Endothelial cell of umbilical vein (primary cell): ENCODE measurements at regions not wholly inside any gene's neighbourhood (a gene's known extent, or its start where the extent isn't known, plus 50 kb on each side); places are given as distances from the start of the nearest gene placed in this dataset.

Source experiments
- BruUV-seq: library from RNA; stranded (reverse); fragments of 400-500 nt; replicated peaks from 2 replicates; lab custom pipeline; 2021; lab: Mats Ljungman, UMichigan
- CTCF ChIA-PET: fragments of 300-600, 350-600 bp; sonication (Branson Sonifier 250); formaldehyde crosslinking; loops from one replicate; lab custom pipeline; 2021; ENCODE audit warnings: antibody characterized with exemption, inconsistent platforms; lab: Charles Lee
- POLR2A ChIA-PET: fragments of 300-600, 350-600 bp; sonication (Branson Sonifier 250); formaldehyde crosslinking; loops from one replicate; lab custom pipeline; 2021; ENCODE audit warnings: antibody characterized with exemption, inconsistent platforms; lab: Charles Lee
- DNase-seq: peaks from one replicate; pipeline ENCODE4 v3.0.0-alpha.2; 2011; ENCODE audit warnings: low read depth, low spot score
- FAIRE-seq: peaks from 2 replicates; lab custom pipeline; 2011; peaks lifted over from hg19 to GRCh38; lab: Jason Lieb, UNC
- H2AFZ ChIP-seq: 2 replicates; pipeline ENCODE4 v1.6.0; 2012; ENCODE audit warnings: low read depth, low read length, control low read depth, inconsistent platforms
- H3K27ac ChIP-seq: 2 replicates; pipeline ENCODE4 v1.5.1; 2011; ENCODE audit warnings: low read depth, mild to moderate bottlenecking, control low read depth, low read length, moderate library complexity; ENCODE audit not compliant: insufficient read depth
- H3K27me3 ChIP-seq, 2 experiments: 2 replicates each; pipeline versions ENCODE4 v1.6.0 to v1.6.1; 2011; ENCODE audit warnings: low read length in 2 of 2, mixed read lengths in 1 of 2; ENCODE audit not compliant: control insufficient read depth in 2 of 2, insufficient read depth in 2 of 2
- H3K36me3 ChIP-seq, 2 experiments: 2 replicates in 1 of 2; 3 replicates in 1 of 2; pipeline ENCODE4 v1.5.1; 2011; ENCODE audit warnings: low read length in 2 of 2, mild to moderate bottlenecking in 1 of 2, moderate library complexity in 1 of 2; ENCODE audit not compliant: control insufficient read depth in 2 of 2, insufficient read depth in 2 of 2; ENCODE audit errors: extremely low read depth in 1 of 2
- H3K4me1 ChIP-seq: 3 replicates; pipeline ENCODE4 v1.5.1; 2011; ENCODE audit warnings: mild to moderate bottlenecking, low read length; ENCODE audit not compliant: control insufficient read depth, insufficient read depth; ENCODE audit errors: extremely low read depth
- H3K4me2 ChIP-seq: 2 replicates; pipeline ENCODE4 v1.6.1; 2011; ENCODE audit warnings: low read length, control low read depth, mixed read lengths; ENCODE audit not compliant: insufficient read depth
- H3K4me3 ChIP-seq, 3 experiments: fragments of 200-600 bp in 1 of 3; sonication (generic), shearing (Covaris generic) in 1 of 3; replicated peaks in 1 of 3; 2 replicates each; pipeline ENCODE4 v1.5.1; 2011 to 2016; ENCODE audit warnings: control low read depth in 3 of 3, low read length in 3 of 3, mild to moderate bottlenecking in 2 of 3, inconsistent platforms in 1 of 3, low read depth in 1 of 3, moderate library complexity in 1 of 3; ENCODE audit not compliant: insufficient read depth in 1 of 3
- H3K79me2 ChIP-seq: 2 replicates; pipeline ENCODE4 v1.6.0; 2012; ENCODE audit warnings: low read length, inconsistent platforms; ENCODE audit not compliant: control insufficient read depth, insufficient read depth
- H3K9ac ChIP-seq: replicated peaks from 2 replicates; pipeline ENCODE3; 2011; ENCODE audit warnings: low read length, control low read depth; ENCODE audit not compliant: insufficient read depth; ENCODE audit errors: extremely low read depth
- H3K9me1 ChIP-seq: replicated peaks from 3 replicates; pipeline ENCODE4 v1.6.0; 2011; ENCODE audit warnings: mild to moderate bottlenecking, low read length; ENCODE audit not compliant: control insufficient read depth, insufficient read depth; ENCODE audit errors: extremely low read depth
- H3K9me3 ChIP-seq: replicated peaks from 2 replicates; pipeline ENCODE4 v1.5.1; 2012; ENCODE audit warnings: low read length, inconsistent platforms; ENCODE audit not compliant: control insufficient read depth, insufficient read depth
- H4K20me1 ChIP-seq: replicated peaks from 2 replicates; pipeline ENCODE3; 2011; ENCODE audit warnings: mild to moderate bottlenecking, low read length; ENCODE audit not compliant: control insufficient read depth, insufficient read depth; ENCODE audit errors: extremely low read depth
- EZH2 ChIP-seq: IDR thresholded peaks from 2 replicates; pipeline ENCODE4 v1.6.1; 2012; ENCODE audit warnings: borderline replicate concordance, low read depth, mild to moderate bottlenecking, moderate library complexity, low read length, inconsistent platforms; ENCODE audit not compliant: severe bottlenecking
- FOS ChIP-seq: IDR thresholded peaks from 2 replicates; pipeline ENCODE4 v1.6.1; 2011; ENCODE audit warnings: mild to moderate bottlenecking, low read length, moderate library complexity, borderline replicate concordance; ENCODE audit not compliant: insufficient read depth
- GATA2 ChIP-seq: IDR thresholded peaks from 2 replicates; pipeline ENCODE4 v1.7.0; 2011; ENCODE audit warnings: low read depth, mild to moderate bottlenecking, moderate library complexity, mixed read lengths, low read length; ENCODE audit not compliant: insufficient read length, insufficient read depth
- JUN ChIP-seq: IDR thresholded peaks from 2 replicates; pipeline ENCODE4 v1.6.1; 2011; ENCODE audit warnings: borderline replicate concordance, low read depth; ENCODE audit not compliant: insufficient read length, insufficient read depth
- MYC ChIP-seq: IDR thresholded peaks from one replicate; pipeline ENCODE4 v1.6.1; 2011; ENCODE audit warnings: mild to moderate bottlenecking, low read depth, low read length
- POLR2A ChIP-seq: IDR thresholded peaks from 2 replicates; pipeline ENCODE4 v1.6.1; 2012; ENCODE audit warnings: low read depth, mild to moderate bottlenecking, control low read depth, low read length
- POLR2AphosphoS5 ChIP-seq: IDR thresholded peaks from 2 replicates; pipeline ENCODE4 v1.6.1; 2012; ENCODE audit warnings: low read depth, mild to moderate bottlenecking, control low read depth, low read length, moderate library complexity; ENCODE audit not compliant: insufficient read depth
- dilution Hi-C: fragments of 300-500 bp; cut with MboI; formaldehyde crosslinking; loops from one replicate; pipeline ENCODE4 v1.15.0; 2019; ENCODE audit warnings: low sequenced_read_pairs; ENCODE audit not compliant: extremely low pct_ligation_motif_present
- intact Hi-C: fragments of 100-400 bp; cut with micrococcal nuclease; formaldehyde crosslinking; loops from one replicate; pipeline ENCODE4 v1.10.0; 2022
- TF ChIP-seq, protein P1 (sequence below), 2 donors: IDR thresholded peaks; 1 replicate in 1 of 2; 2 replicates in 1 of 2; pipeline ENCODE4 v1.5.1; 2011; ENCODE audit warnings: low read length in 2 of 2, mild to moderate bottlenecking in 2 of 2, moderate library complexity in 2 of 2, control low read depth in 1 of 2, inconsistent platforms in 1 of 2, low read depth in 1 of 2; ENCODE audit not compliant: insufficient read depth in 1 of 2; ENCODE audit errors: extremely low read depth in 1 of 2
- TF ChIP-seq, protein P2 (sequence below): IDR thresholded peaks from 2 replicates; pipeline ENCODE4 v1.6.1; 2011; ENCODE audit not compliant: insufficient read depth, insufficient read length

DNA sequence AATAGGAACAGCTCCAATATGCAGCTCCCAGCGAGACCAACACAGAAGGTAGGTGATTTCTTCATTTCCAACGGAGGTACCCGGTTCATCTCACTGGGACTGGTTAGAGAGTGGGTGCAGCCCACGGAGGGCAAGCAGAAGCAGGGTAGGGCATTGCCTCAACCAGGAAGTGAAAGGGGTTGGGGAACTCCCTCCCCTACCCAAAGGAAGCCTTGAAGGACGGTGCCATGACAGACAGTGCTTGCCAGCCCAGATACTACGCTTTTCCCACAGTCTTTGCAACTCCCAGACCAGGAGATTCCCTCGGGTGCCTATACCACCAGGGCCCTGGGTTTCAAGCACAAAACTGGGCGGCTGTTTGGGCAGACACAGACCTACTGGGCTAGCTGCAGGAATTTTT, 576.9 kb upstream of the NECTIN3 start:
- Histone ChIP-seq H3K36me3 (no peaks in the 10 kb centered on the region), H3K4me1 (no peaks in the 10 kb centered on the region), H3K27me3 (no peaks in the 10 kb centered on the region), H3K27ac (no peak overlapping the region), H3K79me2 (no peaks in the 10 kb centered on the region), H3K9me1 (no peaks in the 10 kb centered on the region), H4K20me1 (no peaks in the 10 kb centered on the region), H3K9me3 (no peaks in the 10 kb centered on the region), H3K4me2 (no peak overlapping the region), H3K9ac (no peak overlapping the region), H3K4me3 (no peak overlapping the region), H2AFZ (no peak overlapping the region)
- intact Hi-C loops (no loop called here), dilution Hi-C loops (no loop called here)
- FAIRE-seq (no peak), DNase-seq (no peak)
- TF ChIP-seq FOS, result no peak
- no peak for TF ChIP-seq MYC
- no peak for TF ChIP-seq POLR2AphosphoS5
- no peak for TF ChIP-seq EZH2
- no peak for TF ChIP-seq POLR2A
- no peak for TF ChIP-seq GATA2
- TF ChIP-seq JUN, result no peak
- TF ChIP-seq, protein P1, sequence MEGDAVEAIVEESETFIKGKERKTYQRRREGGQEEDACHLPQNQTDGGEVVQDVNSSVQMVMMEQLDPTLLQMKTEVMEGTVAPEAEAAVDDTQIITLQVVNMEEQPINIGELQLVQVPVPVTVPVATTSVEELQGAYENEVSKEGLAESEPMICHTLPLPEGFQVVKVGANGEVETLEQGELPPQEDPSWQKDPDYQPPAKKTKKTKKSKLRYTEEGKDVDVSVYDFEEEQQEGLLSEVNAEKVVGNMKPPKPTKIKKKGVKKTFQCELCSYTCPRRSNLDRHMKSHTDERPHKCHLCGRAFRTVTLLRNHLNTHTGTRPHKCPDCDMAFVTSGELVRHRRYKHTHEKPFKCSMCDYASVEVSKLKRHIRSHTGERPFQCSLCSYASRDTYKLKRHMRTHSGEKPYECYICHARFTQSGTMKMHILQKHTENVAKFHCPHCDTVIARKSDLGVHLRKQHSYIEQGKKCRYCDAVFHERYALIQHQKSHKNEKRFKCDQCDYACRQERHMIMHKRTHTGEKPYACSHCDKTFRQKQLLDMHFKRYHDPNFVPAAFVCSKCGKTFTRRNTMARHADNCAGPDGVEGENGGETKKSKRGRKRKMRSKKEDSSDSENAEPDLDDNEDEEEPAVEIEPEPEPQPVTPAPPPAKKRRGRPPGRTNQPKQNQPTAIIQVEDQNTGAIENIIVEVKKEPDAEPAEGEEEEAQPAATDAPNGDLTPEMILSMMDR (IDR thresholded peaks at IDR 0.05; ENCODE audit: extremely low read depth in 1 of 2, insufficient read depth in 1 of 2, low read depth in 1 of 2, low read length in 2 of 2), result no peak
- TF ChIP-seq, protein P2, sequence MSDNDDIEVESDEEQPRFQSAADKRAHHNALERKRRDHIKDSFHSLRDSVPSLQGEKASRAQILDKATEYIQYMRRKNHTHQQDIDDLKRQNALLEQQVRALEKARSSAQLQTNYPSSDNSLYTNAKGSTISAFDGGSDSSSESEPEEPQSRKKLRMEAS, result no peak
- CTCF ChIA-PET, result no interaction called here
- no TSS peak for BruUV-seq
- POLR2A ChIA-PET, result no interaction called here
